Prostate gland (tissue), 2 donors: ENCODE measurements at regions not wholly inside any gene's neighbourhood (a gene's known extent, or its start where the extent isn't known, plus 50 kb on each side); places are given as distances from the start of the nearest gene placed in this dataset.

Source experiments
- POLR2A ChIP-seq: fragments of 450-650 bp; IDR thresholded peaks from one replicate; pipeline ENCODE4 v1.6.1; 2016; ENCODE audit warnings: antibody characterized with exemption, mild to moderate bottlenecking
- TF ChIP-seq, protein P1 (sequence below), 4 experiments: fragments of 200-600 bp in 2 of 4; fragments of 450-650 bp in 2 of 4; sonication (generic) in 2 of 4; IDR thresholded peaks; 1 replicate in 3 of 4; 2 replicates in 1 of 4; pipeline ENCODE4 v1.5.1; 2016 to 2019; ENCODE audit warnings: antibody characterized with exemption in 4 of 4, mild to moderate bottlenecking in 2 of 4, moderate library complexity in 2 of 4

GRCh38 chr2:19630921-19631320 is 270.9 kb downstream of the TTC32 start:
- TF ChIP-seq, protein P1, sequence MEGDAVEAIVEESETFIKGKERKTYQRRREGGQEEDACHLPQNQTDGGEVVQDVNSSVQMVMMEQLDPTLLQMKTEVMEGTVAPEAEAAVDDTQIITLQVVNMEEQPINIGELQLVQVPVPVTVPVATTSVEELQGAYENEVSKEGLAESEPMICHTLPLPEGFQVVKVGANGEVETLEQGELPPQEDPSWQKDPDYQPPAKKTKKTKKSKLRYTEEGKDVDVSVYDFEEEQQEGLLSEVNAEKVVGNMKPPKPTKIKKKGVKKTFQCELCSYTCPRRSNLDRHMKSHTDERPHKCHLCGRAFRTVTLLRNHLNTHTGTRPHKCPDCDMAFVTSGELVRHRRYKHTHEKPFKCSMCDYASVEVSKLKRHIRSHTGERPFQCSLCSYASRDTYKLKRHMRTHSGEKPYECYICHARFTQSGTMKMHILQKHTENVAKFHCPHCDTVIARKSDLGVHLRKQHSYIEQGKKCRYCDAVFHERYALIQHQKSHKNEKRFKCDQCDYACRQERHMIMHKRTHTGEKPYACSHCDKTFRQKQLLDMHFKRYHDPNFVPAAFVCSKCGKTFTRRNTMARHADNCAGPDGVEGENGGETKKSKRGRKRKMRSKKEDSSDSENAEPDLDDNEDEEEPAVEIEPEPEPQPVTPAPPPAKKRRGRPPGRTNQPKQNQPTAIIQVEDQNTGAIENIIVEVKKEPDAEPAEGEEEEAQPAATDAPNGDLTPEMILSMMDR (IDR thresholded peaks at IDR 0.05), result no peak
- TF ChIP-seq POLR2A, result no peak
